SK-N-MC (cell line): ENCODE measurements at regions not wholly inside any gene's neighbourhood (a gene's known extent, or its start where the extent isn't known, plus 50 kb on each side); places are given as distances from the start of the nearest gene placed in this dataset.

Experiments used
- EZH2 ChIP-seq: fragments of 200-600 bp; sonication (generic); IDR thresholded peaks from one replicate; pipeline ENCODE4 v1.6.1; 2017; ENCODE audit warnings: antibody characterized with exemption
- POLR2AphosphoS5 ChIP-seq: IDR thresholded peaks from 2 replicates; pipeline ENCODE4 v1.6.1; 2012; ENCODE audit warnings: mild to moderate bottlenecking, low read depth, low read length, borderline replicate concordance

GRCh38 chr13:74620308-74620707, 486.1 kb upstream of the KLF12 start:
- no peak for TF ChIP-seq POLR2AphosphoS5
- TF ChIP-seq EZH2 = no peak
